K562 (cell line): ENCODE measurements at regions not wholly inside any gene's neighbourhood (a gene's known extent, or its start where the extent isn't known, plus 50 kb on each side); places are given as distances from the start of the nearest gene placed in this dataset.

Experiments
- ATAC-seq: fragments of 200-7000 bp; cut with Tn5 transposase; 3 replicates; pipeline ENCODE4 v1.9.1; 2020; ENCODE audit warnings: moderate library complexity
- BruUV-seq: library from RNA; stranded (reverse); fragments of 400-500 nt; replicated peaks from 2 replicates; lab custom pipeline; 2021; lab: Mats Ljungman, UMichigan
- CTCF ChIA-PET: fragments of 300-600 bp; formaldehyde crosslinking; extraction: SDS; loops from one replicate; lab custom pipeline; 2021; ENCODE audit warnings: low intra/inter-chr PET ratio; lab: Yijun Ruan, JAX
- POLR2A ChIA-PET: fragments of 300-600, 350-650 bp; sonication (Branson Sonifier 250); formaldehyde crosslinking; extraction: SDS; loops from one replicate; lab custom pipeline; 2021; ENCODE audit warnings: antibody characterized with exemption, inconsistent platforms; lab: Yijun Ruan, JAX
- DNase-seq, 4 experiments: peaks; one replicate each; pipeline versions ENCODE4 v3.0.0 to v3.0.0-alpha.2; 2011 to 2018; ENCODE audit warnings: low spot score in 3 of 4, mixed read lengths in 3 of 4; ENCODE audit errors: extremely low read depth in 1 of 4
- FAIRE-seq: peaks from 2 replicates; lab custom pipeline; 2011; peaks lifted over from hg19 to GRCh38; lab: Jason Lieb, UNC
- H2AFZ ChIP-seq: 2 replicates; pipeline ENCODE4 v1.6.0; 2011; ENCODE audit warnings: low read depth, low read length, control low read depth, inconsistent platforms
- H3K27ac ChIP-seq: fragments of 200-600 bp; 3 replicates; pipeline ENCODE4 v1.8.0; 2011; ENCODE audit warnings: low read depth, mild to moderate bottlenecking, control low read depth, inconsistent platforms, low read length, moderate library complexity, mixed read lengths; ENCODE audit errors: extremely low read depth
- H3K27me3 ChIP-seq, 2 experiments: fragments of 300-600 bp in 1 of 2; 2 replicates in 1 of 2; 3 replicates in 1 of 2; pipeline versions ENCODE4 v1.6.0 to v1.8.0; 2011; ENCODE audit warnings: inconsistent platforms in 2 of 2, low read length in 2 of 2, mild to moderate bottlenecking in 1 of 2, mixed read lengths in 1 of 2, moderate library complexity in 1 of 2; ENCODE audit not compliant: control insufficient read depth in 2 of 2, insufficient read depth in 2 of 2
- H3K36me3 ChIP-seq: fragments of 300-600 bp; 3 replicates; pipeline ENCODE4 v1.8.0; 2011; ENCODE audit warnings: mild to moderate bottlenecking, low read length, inconsistent platforms; ENCODE audit not compliant: control insufficient read depth, insufficient read depth
- H3K4me1 ChIP-seq, 2 experiments: fragments of 200-600 bp in 1 of 2; replicated peaks in 1 of 2; 2 replicates in 1 of 2; 3 replicates in 1 of 2; pipeline versions ENCODE4 v1.5.1 to v1.8.0; 2011; ENCODE audit warnings: inconsistent platforms in 2 of 2, low read length in 2 of 2, mild to moderate bottlenecking in 1 of 2, mixed read lengths in 1 of 2, moderate library complexity in 1 of 2; ENCODE audit not compliant: control insufficient read depth in 2 of 2, insufficient read depth in 2 of 2
- H3K4me2 ChIP-seq: 2 replicates; pipeline ENCODE4 v1.6.1; 2011; ENCODE audit warnings: low read length, control low read depth, inconsistent platforms, mixed read lengths; ENCODE audit not compliant: insufficient read depth
- H3K4me3 ChIP-seq: fragments of 200-600 bp; sonication (generic), shearing (Covaris generic); 2 replicates; pipeline ENCODE4 v1.5.1; 2016; ENCODE audit warnings: control low read depth, inconsistent platforms
- H3K79me2 ChIP-seq: fragments of 200-600 bp; 3 replicates; pipeline ENCODE4 v1.8.0; 2011; ENCODE audit warnings: low read length, inconsistent platforms; ENCODE audit not compliant: control insufficient read depth, insufficient read depth
- H3K9ac ChIP-seq, 2 experiments: 2 replicates each; pipeline versions ENCODE4 v1.6.0 to v1.6.1; 2011; ENCODE audit warnings: low read depth in 2 of 2, low read length in 2 of 2, control low read depth in 1 of 2, inconsistent platforms in 1 of 2, mild to moderate bottlenecking in 1 of 2, mixed read lengths in 1 of 2; ENCODE audit not compliant: insufficient read depth in 1 of 2
- H3K9me1 ChIP-seq: one replicate; pipeline ENCODE4 v1.6.0; 2011; ENCODE audit warnings: inconsistent platforms, mild to moderate bottlenecking, low read length, moderate library complexity; ENCODE audit not compliant: control insufficient read depth, insufficient read depth
- H3K9me3 ChIP-seq: replicated peaks from 2 replicates; pipeline ENCODE4 v1.5.1; 2011; ENCODE audit warnings: low read depth, low read length, inconsistent platforms; ENCODE audit not compliant: control insufficient read depth, insufficient read depth
- H4K20me1 ChIP-seq: replicated peaks from 2 replicates; pipeline ENCODE4 v1.6.1; 2011; ENCODE audit warnings: low read length, inconsistent platforms, mixed read lengths; ENCODE audit not compliant: control insufficient read depth, insufficient read depth
- ARID2 ChIP-seq: fragments of 450-650 bp; IDR thresholded peaks from 2 replicates; pipeline ENCODE4 v1.6.1; 2017; ENCODE audit warnings: antibody characterized with exemption, mild to moderate bottlenecking
- BACH1 ChIP-seq: fragments of 200-800 bp; sonication (Bioruptor generic); IDR thresholded peaks from 2 replicates; pipeline ENCODE4 v1.6.1; 2016; ENCODE audit warnings: missing genetic modification characterization, missing compliant biosample characterization
- CBFA2T3 ChIP-seq: fragments of 450-650 bp; IDR thresholded peaks from 2 replicates; pipeline ENCODE4 v1.6.1; 2017
- CCAR2 ChIP-seq: fragments of 200-400 bp; formaldehyde crosslinking; IDR thresholded peaks from 2 replicates; pipeline ENCODE4 v1.6.1; 2017; ENCODE audit warnings: mild to moderate bottlenecking, low read depth, low read length
- SMAD1 ChIP-seq: fragments of 150-350 bp; IDR thresholded peaks from 2 replicates; pipeline ENCODE4 v1.6.1; 2014; ENCODE audit warnings: low read length, low read depth; ENCODE audit not compliant: partially characterized antibody
- TAF9B ChIP-seq: fragments of 450-650 bp; IDR thresholded peaks from 2 replicates; pipeline ENCODE4 v1.6.1; 2018; ENCODE audit warnings: mild to moderate bottlenecking; ENCODE audit not compliant: partially characterized antibody
- TAL1 ChIP-seq: fragments of 450-650 bp; IDR thresholded peaks from 2 replicates; pipeline ENCODE4 v1.6.1; 2016; ENCODE audit warnings: mild to moderate bottlenecking
- ZNF12 ChIP-seq: sonication (generic); formaldehyde crosslinking; IDR thresholded peaks from 2 replicates; pipeline ENCODE4 v1.4.0; 2020; ENCODE audit warnings: mild to moderate bottlenecking, missing genetic modification reagents
- ZNF224 ChIP-seq: sonication (generic); formaldehyde crosslinking; IDR thresholded peaks from 2 replicates; pipeline ENCODE4 v1.8.0; 2022; ENCODE audit warnings: mild to moderate bottlenecking, missing genetic modification reagents
- WGBS: fragments of 100-300 bp; shearing (Covaris generic); methylation state at CpG from one replicate; pipeline ENCODE4 v1.1.6; 2016; ENCODE audit warnings: low coverage, mixed read lengths; ENCODE audit not compliant: insufficient coverage; ENCODE audit errors: missing lambda C conversion rate; 5-methylcytosine and 5-hydroxymethylcytosine counted together
- in situ Hi-C: fragments of 300-500 bp; cut with MboI; formaldehyde crosslinking; loops from 4 replicates; pipeline ENCODE4 v1.15.0; 2018; ENCODE audit warnings: inconsistent platforms, mixed read lengths
- intact Hi-C: fragments of 100-400 bp; cut with micrococcal nuclease; formaldehyde crosslinking; loops from 2 replicates; pipeline ENCODE4 v1.14.2; 2022
- TF ChIP-seq, protein P1 (sequence below): fragments of 250-450 bp; sonication (Bioruptor Pico); IDR thresholded peaks from 2 replicates; pipeline ENCODE4 v1.4.0; 2020; ENCODE audit warnings: borderline replicate concordance

DNA sequence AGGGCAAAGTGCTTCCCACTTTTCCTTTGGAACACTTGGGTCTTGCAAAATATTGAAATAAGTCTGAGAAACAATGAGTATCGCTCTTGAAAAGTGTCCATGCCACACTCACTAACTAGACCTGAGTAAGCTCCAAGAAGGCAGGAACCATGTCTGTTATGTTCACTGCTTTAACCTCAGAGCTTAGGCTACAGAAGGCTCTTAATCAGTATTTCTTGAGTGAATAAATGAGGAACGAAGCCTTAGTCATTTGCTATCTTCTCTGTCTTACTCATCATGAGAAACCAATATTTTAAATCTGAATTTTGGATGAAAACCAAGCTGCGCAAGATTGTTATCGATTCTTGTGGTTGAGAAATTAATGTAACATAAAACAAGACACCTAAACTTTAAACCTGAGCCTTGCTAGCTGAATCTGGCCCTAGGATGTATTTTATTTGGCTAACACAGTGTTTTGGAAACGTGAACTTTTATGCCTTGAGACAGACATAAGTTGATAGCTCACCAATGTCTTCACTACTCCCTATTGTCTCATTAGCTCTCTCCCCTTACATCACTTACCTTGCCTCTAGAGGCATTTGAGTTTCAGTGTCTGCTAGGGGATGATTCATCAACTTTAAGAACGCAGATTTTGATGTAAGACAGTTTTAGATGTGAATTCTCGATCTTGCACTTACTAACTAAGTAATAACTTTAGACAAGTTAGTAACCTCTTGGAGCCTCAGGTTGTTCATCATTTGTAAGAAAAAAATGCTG, 392.8 kb upstream of the MEIS1 start:
- TF ChIP-seq SMAD1 (no peak), TAL1 (no peak), ZNF12 (CRISPR knock-in tag) (no peak), CBFA2T3 (no peak), CCAR2 (no peak), ZNF224 (CRISPR knock-in tag) (no peak), BACH1 (no peak), ARID2 (no peak), TAF9B (no peak)
- TF ChIP-seq, protein P1, sequence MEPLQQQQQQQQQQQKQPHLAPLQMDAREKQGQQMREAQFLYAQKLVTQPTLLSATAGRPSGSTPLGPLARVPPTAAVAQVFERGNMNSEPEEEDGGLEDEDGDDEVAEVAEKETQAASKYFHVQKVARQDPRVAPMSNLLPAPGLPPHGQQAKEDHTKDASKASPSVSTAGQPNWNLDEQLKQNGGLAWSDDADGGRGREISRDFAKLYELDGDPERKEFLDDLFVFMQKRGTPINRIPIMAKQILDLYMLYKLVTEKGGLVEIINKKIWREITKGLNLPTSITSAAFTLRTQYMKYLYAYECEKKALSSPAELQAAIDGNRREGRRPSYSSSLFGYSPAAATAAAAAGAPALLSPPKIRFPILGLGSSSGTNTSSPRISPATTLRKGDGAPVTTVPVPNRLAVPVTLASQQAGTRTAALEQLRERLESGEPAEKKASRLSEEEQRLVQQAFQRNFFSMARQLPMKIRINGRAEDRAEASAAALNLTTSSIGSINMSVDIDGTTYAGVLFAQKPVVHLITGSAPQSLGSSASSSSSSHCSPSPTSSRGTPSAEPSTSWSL (CRISPR knock-in tag), result no peak
- TF ChIP-seq, all 486 proteins: peak for 0
- H3K9ac ChIP-seq, result no peak overlapping the region
- DNase-seq (no peak), ATAC-seq (no peak), FAIRE-seq (no peak)
- BruUV-seq, result no TSS peak
- no peaks in the 10 kb centered on the region for H3K79me2 ChIP-seq
- no peak overlapping the region for H2AFZ ChIP-seq
- H3K9me3 ChIP-seq, result no peaks in the 10 kb centered on the region
- peaks cover 0 to 12% of the 10 kb centered on the region in 2 experiments; a peak in 3 of 5 replicates for H3K27me3 ChIP-seq
- H3K4me1 ChIP-seq, result no peaks in the 10 kb centered on the region
- POLR2A ChIA-PET, result no interaction called here
- in situ Hi-C loops, result no loop called here
- no peaks in the 10 kb centered on the region for H3K9me1 ChIP-seq
- no peaks in the 10 kb centered on the region for H4K20me1 ChIP-seq
- intact Hi-C loops, result no loop called here
- H3K27ac ChIP-seq, result no peak overlapping the region
- no peaks in the 10 kb centered on the region for H3K36me3 ChIP-seq
- H3K4me2 ChIP-seq, result no peak overlapping the region
- H3K4me3 ChIP-seq, result no peak overlapping the region
- CTCF ChIA-PET, result no interaction called here
- WGBS, result 0% methylated on average over 7 of the region's 7 CpGs
